ENCODE measurements at regions not wholly inside any gene's neighbourhood (a gene's known extent, or its start where the extent isn't known, plus 50 kb on each side); places are given as distances from the start of the nearest gene placed in this dataset.

GRCh38 chr16:17829811-17830210, 359.1 kb upstream of the XYLT1 start:
- no peak for TF ChIP-seq CTCF (IDR thresholded peaks at IDR 0.05 in 8 of 11, conservative IDR thresholded peaks at IDR 0.05 in 3 of 11)
- no peak for TF ChIP-seq POLR2AphosphoS5 (IDR thresholded peaks at IDR 0.05)
